Caco-2 (cell line): ENCODE measurements at regions not wholly inside any gene's neighbourhood (a gene's known extent, or its start where the extent isn't known, plus 50 kb on each side); places are given as distances from the start of the nearest gene placed in this dataset.

Experiments
- BruUV-seq: library from RNA; stranded (reverse); fragments of 400-500 nt; replicated peaks from 2 replicates; lab custom pipeline; 2021; lab: Mats Ljungman, UMichigan
- CTCF ChIA-PET: fragments of 300-600 bp; sonication (Branson Sonifier 250); formaldehyde crosslinking; loops from one replicate; lab custom pipeline; 2022; ENCODE audit warnings: antibody characterized with exemption; lab: Charles Lee
- POLR2A ChIA-PET: fragments of 300-600 bp; sonication (Branson Sonifier 250); formaldehyde crosslinking; loops from one replicate; lab custom pipeline; 2022; ENCODE audit warnings: antibody characterized with exemption; lab: Charles Lee
- DNase-seq, 2 experiments: peaks; one replicate each; pipeline versions ENCODE4 v3.0.0 to v3.0.0-alpha.2; 2020 to 2022
- H3K27me3 ChIP-seq: replicated peaks from 2 replicates; pipeline ENCODE4 v1.6.0; 2011; ENCODE audit warnings: low read length; ENCODE audit not compliant: control insufficient read depth, insufficient read depth
- H3K36me3 ChIP-seq: 2 replicates; pipeline ENCODE4 v1.5.1; 2011; ENCODE audit warnings: low read length; ENCODE audit not compliant: control insufficient read depth, insufficient read depth
- H3K4me1 ChIP-seq: fragments of 250-450 bp; sonication (Bioruptor Pico); 2 replicates; pipeline ENCODE4 v1.5.1; 2020; ENCODE audit warnings: mild to moderate bottlenecking
- H3K4me3 ChIP-seq: 2 replicates; pipeline ENCODE4 v1.5.1; 2011; ENCODE audit warnings: low read depth, mild to moderate bottlenecking, control low read depth, low read length
- H3K9me3 ChIP-seq: fragments of 250-450 bp; sonication (Bioruptor Pico); 2 replicates; pipeline ENCODE4 v1.5.1; 2020; ENCODE audit warnings: mild to moderate bottlenecking, moderate library complexity
- H3K27ac Mint-ChIP-seq: one replicate; pipeline ENCODE4 v1.8.0; 2022; ENCODE audit warnings: mixed read lengths; ENCODE audit not compliant: unreplicated experiment
- H3K27me3 Mint-ChIP-seq: one replicate; pipeline ENCODE4 v1.8.0; 2022; ENCODE audit warnings: mixed read lengths; ENCODE audit not compliant: insufficient read depth, unreplicated experiment
- H3K36me3 Mint-ChIP-seq: one replicate; pipeline ENCODE4 v1.8.0; 2022; ENCODE audit warnings: mild to moderate bottlenecking, mixed read lengths; ENCODE audit not compliant: insufficient read depth, unreplicated experiment
- H3K4me1 Mint-ChIP-seq: one replicate; pipeline ENCODE4 v1.8.0; 2022; ENCODE audit warnings: low read depth, mixed read lengths; ENCODE audit not compliant: unreplicated experiment
- H3K4me3 Mint-ChIP-seq: one replicate; pipeline ENCODE4 v1.8.0; 2022; ENCODE audit warnings: mild to moderate bottlenecking, moderate library complexity, mixed read lengths; ENCODE audit not compliant: unreplicated experiment
- H3K9me3 Mint-ChIP-seq: one replicate; pipeline ENCODE4 v1.8.0; 2022; ENCODE audit warnings: mixed read lengths; ENCODE audit not compliant: unreplicated experiment
- intact Hi-C: fragments of 100-400 bp; cut with micrococcal nuclease; formaldehyde crosslinking; loops from one replicate; pipeline ENCODE4 v1.10.0; 2022; ENCODE audit not compliant: unreplicated experiment
- TF ChIP-seq, protein P1 (sequence below), 2 experiments: fragments of 200-600 bp in 1 of 2; IDR thresholded peaks; 1 replicate in 1 of 2; 2 replicates in 1 of 2; pipeline versions ENCODE4 v1.5.1 to v1.8.0; 2011 to 2022; ENCODE audit warnings: antibody characterized with exemption in 1 of 2, control low read depth in 1 of 2, inconsistent platforms in 1 of 2, low read depth in 1 of 2, low read length in 1 of 2, mild to moderate bottlenecking in 1 of 2, moderate library complexity in 1 of 2; ENCODE audit not compliant: insufficient read depth in 1 of 2, severe bottlenecking in 1 of 2, unreplicated experiment in 1 of 2

GRCh38 chr14:51546099-51546498 lies 105.6 kb upstream of the FRMD6 start:
- peaks cover 26% of the 10 kb centered on the region for H3K4me1 Mint-ChIP-seq
- CTCF ChIA-PET, result interaction anchor here (0.7 kb wide), 1 partner anchor 11 kb away, joined by 3 read pairs; no protein-coding TSS in a partner anchor
- intact Hi-C loops, result no loop called here

DNA sequence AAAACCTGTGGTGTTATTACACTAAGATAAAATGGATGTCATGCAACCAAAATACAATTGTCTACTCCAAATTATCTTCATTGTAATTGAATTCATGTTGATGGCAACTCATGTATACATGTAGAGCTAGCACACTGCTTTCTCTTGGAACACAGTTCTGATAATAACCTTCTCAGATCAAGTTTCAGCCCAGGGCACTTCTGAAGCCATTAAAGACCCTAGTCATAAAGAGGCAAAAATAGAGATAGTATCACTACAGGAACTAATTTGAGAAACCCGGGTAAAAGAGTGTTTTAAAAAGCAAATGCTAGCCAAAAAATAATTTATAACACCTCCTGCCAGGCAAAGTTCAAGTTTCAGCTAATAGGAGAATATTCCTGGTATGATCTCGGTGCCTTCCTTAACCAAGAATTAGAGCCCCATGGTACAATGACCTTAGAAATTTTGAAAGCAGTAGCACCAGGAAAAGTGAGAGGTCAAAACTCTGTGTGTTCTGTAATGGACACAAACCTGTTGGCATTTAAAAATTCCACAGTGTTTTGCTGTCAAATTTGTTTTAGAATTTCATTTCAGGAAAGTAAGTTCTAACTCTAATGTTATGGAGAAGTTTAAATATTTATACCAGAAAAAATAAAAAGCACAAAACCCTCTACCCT lies 105.0 kb upstream of the FRMD6 start:
- no TSS peak for BruUV-seq
- Histone ChIP-seq H3K4me1 (peaks cover 27% of the 10 kb centered on the region), H3K9me3 (no peaks in the 10 kb centered on the region), H3K4me3 (no peak overlapping the region), H3K36me3 (no peaks in the 10 kb centered on the region), H3K27me3 (no peaks in the 10 kb centered on the region)
- Mint-ChIP-seq H3K27ac (peak overlapping the region; percentile 1), H3K27me3 (no peaks in the 10 kb centered on the region), H3K4me1 (peaks cover 20% of the 10 kb centered on the region), H3K4me3 (no peak overlapping the region), H3K9me3 (no peaks in the 10 kb centered on the region), H3K36me3 (no peaks in the 10 kb centered on the region)
- ChIA-PET POLR2A (no interaction called here), CTCF (interaction anchor here (0.7 kb wide), 1 partner anchor 10 kb away, joined by 3 read pairs; no protein-coding TSS in a partner anchor)
- intact Hi-C loops, result no loop called here
- DNase-seq, result no peak
- TF ChIP-seq, protein P1, sequence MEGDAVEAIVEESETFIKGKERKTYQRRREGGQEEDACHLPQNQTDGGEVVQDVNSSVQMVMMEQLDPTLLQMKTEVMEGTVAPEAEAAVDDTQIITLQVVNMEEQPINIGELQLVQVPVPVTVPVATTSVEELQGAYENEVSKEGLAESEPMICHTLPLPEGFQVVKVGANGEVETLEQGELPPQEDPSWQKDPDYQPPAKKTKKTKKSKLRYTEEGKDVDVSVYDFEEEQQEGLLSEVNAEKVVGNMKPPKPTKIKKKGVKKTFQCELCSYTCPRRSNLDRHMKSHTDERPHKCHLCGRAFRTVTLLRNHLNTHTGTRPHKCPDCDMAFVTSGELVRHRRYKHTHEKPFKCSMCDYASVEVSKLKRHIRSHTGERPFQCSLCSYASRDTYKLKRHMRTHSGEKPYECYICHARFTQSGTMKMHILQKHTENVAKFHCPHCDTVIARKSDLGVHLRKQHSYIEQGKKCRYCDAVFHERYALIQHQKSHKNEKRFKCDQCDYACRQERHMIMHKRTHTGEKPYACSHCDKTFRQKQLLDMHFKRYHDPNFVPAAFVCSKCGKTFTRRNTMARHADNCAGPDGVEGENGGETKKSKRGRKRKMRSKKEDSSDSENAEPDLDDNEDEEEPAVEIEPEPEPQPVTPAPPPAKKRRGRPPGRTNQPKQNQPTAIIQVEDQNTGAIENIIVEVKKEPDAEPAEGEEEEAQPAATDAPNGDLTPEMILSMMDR (IDR thresholded peaks at IDR 0.05; ENCODE audit: insufficient read depth in 1 of 2, low read depth in 1 of 2, low read length in 1 of 2, severe bottlenecking in 1 of 2, unreplicated experiment in 1 of 2), result no peak

More at GRCh38 chr14:51546099-51546498, 105.6 kb upstream of the FRMD6 start:
- H3K9me3 Mint-ChIP-seq, result no peaks in the 10 kb centered on the region
- H3K4me3 ChIP-seq, result no peak overlapping the region
- POLR2A ChIA-PET, result no interaction called here
- DNase-seq, result no peak
- peaks cover 27% of the 10 kb centered on the region for H3K4me1 ChIP-seq
- H3K36me3 ChIP-seq, result no peaks in the 10 kb centered on the region
- no peaks in the 10 kb centered on the region for H3K9me3 ChIP-seq
- no peak overlapping the region for H3K27ac Mint-ChIP-seq
- no peaks in the 10 kb centered on the region for H3K27me3 Mint-ChIP-seq
- H3K27me3 ChIP-seq, result no peaks in the 10 kb centered on the region
- no TSS peak for BruUV-seq
- TF ChIP-seq, protein P1 (IDR thresholded peaks at IDR 0.05; ENCODE audit: insufficient read depth in 1 of 2, low read depth in 1 of 2, low read length in 1 of 2, severe bottlenecking in 1 of 2, unreplicated experiment in 1 of 2), result no peak
- no peak overlapping the region for H3K4me3 Mint-ChIP-seq
- H3K36me3 Mint-ChIP-seq, result no peaks in the 10 kb centered on the region

DNA sequence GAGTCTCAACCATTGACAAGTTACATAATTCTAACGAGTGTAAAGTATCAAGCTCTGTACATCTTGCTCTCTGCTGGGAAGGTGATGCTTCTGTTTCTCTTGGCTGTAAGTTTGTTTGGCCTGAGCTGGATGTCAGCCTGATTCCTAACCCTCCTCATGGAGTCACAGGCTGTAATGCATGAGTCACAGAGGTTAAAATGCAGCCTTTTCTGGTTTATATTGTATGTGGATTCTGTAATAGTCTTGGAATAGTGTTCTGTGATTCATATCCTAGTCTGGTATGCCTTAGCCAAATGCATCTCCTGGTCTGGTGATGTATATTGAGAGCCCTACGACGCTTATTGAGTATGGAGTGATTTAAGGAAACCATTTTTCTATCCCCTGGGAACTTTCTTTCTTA lies 104.5 kb upstream of the FRMD6 start:
- DNase-seq, result no peak
- no peaks in the 10 kb centered on the region for H3K27me3 ChIP-seq
- H3K9me3 ChIP-seq, result no peaks in the 10 kb centered on the region
- ChIA-PET CTCF (no interaction called here), POLR2A (no interaction called here)
- H3K4me1 ChIP-seq, result peaks cover 27% of the 10 kb centered on the region
- intact Hi-C loops, result no loop called here
- BruUV-seq, result no TSS peak
- no peaks in the 10 kb centered on the region for H3K36me3 Mint-ChIP-seq
- H3K36me3 ChIP-seq, result no peaks in the 10 kb centered on the region
- no peak overlapping the region for H3K4me3 Mint-ChIP-seq
- no peaks in the 10 kb centered on the region for H3K27me3 Mint-ChIP-seq
- TF ChIP-seq, protein P1 (IDR thresholded peaks at IDR 0.05; ENCODE audit: insufficient read depth in 1 of 2, low read depth in 1 of 2, low read length in 1 of 2, severe bottlenecking in 1 of 2, unreplicated experiment in 1 of 2), result no peak
- H3K27ac Mint-ChIP-seq, result peak overlapping the region; percentile 1
- H3K4me3 ChIP-seq, result no peak overlapping the region
- no peaks in the 10 kb centered on the region for H3K9me3 Mint-ChIP-seq
- H3K4me1 Mint-ChIP-seq, result peaks cover 19% of the 10 kb centered on the region
